HT-29 (cell line): ENCODE measurements at regions not wholly inside any gene's neighbourhood (a gene's known extent, or its start where the extent isn't known, plus 50 kb on each side); places are given as distances from the start of the nearest gene placed in this dataset.
A peak's percentile ranks its signal among the peaks of the same experiment; 100 is the strongest.
"Not testable (repeated sequence)": the region's sequence is repeated elsewhere in the genome, so short reads cannot be mapped to it uniquely, and the experiment has no call there.

Experiments used
- DNase-seq: peaks from one replicate; pipeline ENCODE4 v3.0.0-alpha.2; 2015; ENCODE audit warnings: low spot score

DNA sequence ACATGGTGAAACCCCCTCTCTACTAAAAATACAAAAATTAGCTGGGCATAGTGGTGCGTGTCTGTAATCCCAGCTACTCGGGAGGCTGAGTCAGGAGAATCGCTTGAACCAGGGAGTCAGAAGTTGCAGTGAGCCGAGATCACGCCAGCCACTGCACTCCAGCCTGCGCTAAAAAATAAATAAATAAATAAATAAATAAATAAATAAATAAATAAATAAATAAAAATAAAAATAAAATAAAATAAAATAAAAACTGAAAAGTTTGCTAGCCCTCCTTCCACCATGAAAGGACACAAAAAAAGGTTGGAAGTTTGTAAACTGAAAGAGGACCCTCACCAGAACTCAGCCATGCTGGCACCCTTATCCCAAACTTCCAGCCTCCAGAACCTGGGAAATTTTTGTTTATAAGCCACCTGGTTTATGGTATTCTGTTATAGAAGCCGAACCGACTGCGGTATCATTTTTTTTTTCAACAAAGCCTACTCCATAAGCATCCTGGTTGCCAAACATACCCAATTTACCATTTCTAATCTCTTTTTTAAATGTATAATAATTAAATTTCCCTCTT is 448.2 kb downstream of the SEMA3D start:
- no peak for DNase-seq

DNA sequence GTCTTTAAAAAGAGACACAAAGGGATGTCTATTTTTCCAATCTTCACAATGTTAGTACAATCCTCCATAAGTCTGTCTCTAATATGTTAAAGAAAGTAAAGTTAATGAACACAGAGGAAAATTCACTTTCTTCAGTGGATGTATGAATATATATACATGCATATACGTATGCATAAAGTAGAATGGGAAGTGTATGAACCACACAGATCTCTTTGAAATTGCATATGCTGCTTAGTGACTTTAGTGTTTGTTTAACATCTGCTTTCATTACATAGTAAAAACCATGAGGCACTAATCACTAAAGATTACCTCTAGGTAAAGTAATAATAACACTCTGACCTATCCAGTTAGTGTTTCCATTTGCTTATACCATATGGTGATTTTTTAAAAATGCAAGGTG is 451.2 kb downstream of the SEMA3D start:
- DNase-seq, result no peak

DNA sequence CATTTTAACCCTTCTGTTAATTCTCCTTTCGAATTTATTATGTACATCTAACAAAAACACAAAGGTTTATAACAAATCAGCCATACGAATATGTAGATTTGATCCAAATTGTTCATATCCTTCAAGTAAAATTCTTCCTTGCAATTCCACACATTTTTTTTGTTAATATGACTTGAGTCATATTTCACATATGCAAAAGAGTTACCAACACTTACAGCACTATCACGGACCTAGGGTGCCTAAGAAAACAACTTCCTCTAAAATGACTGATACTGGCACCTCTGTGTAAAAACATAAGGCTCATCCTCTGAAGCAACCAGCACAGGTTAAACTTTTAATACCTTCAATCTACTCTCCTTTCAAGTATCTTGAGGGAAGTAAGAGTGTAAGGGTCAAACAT is 451.8 kb downstream of the SEMA3D start:
- DNase-seq, result no peak

DNA sequence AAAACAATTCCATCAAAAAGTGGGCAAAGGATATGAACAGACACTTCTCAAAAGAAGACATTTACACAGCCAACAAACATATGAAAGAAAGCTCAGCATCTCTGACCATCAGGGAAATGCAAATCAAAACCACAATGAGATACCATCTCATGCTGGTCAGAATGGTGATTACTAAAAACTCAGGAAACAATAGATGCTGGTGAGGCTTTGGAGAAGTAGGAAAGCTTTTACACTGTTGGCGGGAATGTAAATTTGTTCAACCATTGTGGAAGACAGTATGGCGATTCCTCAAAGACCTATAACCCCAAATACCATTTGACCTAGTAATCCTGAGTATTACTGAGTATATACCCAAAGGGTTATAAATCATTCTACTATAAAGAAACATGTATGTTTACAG is 452.9 kb downstream of the SEMA3D start:
- not testable (repeated sequence) for DNase-seq

DNA sequence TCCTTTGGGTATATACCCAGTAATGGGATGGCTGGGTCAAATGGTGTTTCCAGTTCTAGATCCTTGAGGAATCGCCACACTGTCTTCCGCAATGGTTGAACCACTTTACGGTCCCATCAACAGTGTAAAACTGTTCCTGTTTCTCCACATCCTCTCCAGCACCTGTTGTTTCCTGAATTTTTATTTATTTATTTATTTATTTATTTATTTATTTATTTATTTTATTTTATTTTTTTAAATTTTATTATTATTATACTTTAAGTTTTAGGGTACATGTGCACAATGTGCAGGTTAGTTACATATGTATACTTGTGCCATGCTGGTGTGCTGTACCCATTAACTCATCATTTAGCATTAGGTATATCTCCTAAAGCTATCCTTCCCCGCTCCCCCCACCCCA is 456.0 kb downstream of the SEMA3D start:
- not testable (repeated sequence) for DNase-seq

DNA sequence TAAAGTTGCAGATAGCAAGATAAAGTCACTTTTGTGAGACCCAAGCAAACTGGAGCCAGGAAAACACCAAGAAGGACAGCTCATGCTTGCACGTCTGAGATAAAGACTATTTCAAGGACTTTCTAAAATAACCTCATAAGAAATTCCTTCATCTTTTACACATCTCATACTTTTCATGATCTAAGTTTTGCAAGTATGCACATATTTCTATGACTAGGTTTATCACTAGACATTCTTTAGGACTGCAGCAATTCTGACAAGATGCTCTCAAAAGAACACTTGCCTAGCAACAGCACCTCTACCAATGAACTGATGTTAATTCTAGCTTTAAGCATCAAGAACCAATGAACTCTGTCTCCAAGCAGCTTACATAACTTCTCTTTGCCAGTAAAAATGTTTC is 457.6 kb downstream of the SEMA3D start:
- no peak for DNase-seq

DNA sequence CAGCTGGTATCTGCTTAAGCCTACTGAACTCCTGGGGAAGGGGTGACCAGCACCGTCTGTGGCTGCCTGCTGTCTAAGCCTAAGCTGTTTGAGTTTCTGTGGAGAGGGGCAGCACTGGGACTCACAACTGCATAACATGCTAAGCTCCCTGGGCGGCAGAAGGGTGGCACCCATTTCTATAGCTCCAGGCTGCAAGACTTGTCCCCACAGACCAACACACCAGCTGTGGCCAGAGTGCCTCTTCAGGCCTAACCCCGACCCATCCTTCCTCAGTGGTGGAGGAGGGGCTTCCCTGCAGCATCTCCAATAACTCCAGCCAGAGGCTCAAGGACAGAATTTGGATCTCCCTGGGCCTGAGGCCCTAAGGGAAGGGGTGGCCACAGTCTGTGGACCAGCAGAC is 464.1 kb downstream of the SEMA3D start:
- no peak for DNase-seq

DNA sequence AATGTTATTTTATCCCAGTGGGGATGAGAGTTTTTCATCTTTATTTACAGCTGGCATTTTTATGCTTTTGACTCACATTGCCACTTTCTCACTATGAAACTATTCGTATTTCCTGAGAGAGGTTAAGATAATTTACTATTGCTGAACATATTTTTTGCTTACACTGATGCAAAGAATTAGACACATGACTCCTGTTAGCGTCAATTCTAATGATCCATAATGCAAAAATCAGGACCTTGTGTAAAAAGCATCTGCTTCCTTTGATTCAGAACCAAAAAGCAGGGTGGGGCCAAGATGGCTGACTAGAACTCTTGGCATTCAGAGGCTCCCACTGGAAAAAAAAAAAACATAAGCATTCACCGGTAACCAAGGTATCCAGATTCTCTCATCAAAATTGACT is 464.8 kb downstream of the SEMA3D start:
- no peak for DNase-seq

DNA sequence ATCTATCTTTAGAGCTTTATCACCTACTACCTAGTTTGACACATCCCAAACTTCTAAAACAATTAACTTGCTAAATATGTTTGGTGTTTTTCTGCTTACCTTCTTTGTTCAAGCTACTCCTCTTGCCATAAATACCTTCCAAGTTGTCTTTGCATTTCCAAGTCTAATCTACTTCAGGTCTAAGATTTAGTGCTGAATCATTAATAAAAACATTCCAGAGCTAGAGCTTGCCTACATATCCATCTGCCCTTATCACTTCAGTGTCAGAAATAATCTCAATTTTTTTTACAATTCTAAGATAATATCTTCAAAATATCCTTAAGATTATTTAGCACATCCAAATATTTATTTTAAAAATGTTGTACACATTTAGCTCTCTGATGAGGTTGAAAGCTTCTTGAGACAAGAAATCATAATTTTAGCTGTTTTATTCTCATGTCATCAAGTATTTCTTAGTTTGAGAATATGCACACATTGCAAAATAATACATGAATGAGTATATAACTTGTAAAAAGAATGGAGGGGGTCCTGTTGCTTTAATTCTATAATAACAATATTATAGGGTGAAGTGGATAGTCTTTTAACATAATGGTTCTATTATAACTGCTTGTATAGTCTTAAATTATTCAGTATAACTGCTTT is 466.3 kb downstream of the SEMA3D start:
- peak; percentile 23 for DNase-seq

DNA sequence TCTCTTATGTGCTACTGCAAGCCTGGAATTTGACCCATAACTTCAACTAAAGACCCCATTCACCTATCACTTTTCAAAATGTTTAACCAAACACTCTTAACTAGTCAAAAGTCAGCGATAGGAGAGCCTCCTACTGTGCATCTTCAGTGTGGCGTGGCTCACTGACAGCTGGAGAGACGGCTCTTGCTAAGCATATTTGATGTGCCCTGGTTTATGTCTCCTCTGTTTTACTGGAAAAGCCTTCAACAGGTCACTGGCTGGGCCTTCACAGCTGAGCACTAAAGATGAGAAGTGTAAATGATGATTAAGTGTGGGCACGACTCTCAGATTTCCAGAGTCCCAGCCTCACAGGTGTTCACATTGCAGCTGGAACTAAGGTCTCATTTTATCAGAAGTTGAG is 472.1 kb downstream of the SEMA3D start:
- no peak for DNase-seq

DNA sequence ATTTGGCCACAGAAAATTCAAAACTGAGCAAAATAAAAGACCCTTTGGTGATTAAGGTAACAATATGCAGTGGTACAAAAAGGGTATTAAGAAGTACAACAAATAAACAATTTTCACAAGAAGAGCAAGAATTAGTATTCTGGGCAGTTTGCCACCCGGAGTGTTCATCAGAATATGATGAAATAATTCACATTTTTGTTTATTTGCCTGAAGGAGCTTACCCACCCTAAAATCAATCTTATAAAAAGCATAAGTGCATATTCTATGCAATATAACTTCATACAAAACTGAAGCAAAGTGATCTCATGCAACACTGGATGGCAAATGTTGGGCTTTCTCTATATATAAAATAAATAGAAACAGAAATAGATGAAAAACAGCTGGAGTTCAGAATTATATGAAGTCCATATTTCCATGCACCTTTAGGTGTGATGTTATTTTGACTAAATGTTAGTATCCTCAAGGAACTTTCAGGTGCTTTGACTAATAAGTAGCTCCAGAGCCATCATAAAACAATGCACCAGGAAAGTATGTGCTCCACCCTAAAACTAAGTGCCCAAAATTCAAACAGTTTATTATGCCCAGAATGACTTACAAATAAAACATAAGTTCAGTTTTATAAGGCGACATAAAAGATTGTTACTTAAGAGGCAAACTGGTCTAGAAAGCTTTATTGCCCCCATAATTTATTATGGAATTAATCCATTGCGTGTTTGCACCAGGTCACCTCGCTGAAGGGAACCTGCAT is 474.3 kb downstream of the SEMA3D start:
- peak; percentile 57 for DNase-seq

DNA sequence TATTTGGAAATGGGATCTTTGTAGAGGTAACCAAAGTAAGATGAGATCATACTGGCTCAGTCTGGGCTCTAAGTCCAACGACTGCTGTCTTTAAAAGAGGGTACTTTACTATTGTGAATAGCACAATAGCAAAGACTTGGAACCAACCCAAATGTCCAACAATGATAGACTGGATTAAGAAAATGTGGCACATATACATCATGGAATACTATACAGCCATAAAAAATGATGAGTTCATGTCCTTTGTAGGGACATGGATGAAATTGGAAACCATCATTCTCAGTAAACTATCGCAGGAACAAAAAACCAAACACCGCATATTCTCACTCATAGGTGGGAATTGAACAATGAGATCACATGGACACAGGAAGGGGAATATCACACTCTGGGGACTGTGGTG is 476.3 kb downstream of the SEMA3D start:
- not testable (repeated sequence) for DNase-seq

DNA sequence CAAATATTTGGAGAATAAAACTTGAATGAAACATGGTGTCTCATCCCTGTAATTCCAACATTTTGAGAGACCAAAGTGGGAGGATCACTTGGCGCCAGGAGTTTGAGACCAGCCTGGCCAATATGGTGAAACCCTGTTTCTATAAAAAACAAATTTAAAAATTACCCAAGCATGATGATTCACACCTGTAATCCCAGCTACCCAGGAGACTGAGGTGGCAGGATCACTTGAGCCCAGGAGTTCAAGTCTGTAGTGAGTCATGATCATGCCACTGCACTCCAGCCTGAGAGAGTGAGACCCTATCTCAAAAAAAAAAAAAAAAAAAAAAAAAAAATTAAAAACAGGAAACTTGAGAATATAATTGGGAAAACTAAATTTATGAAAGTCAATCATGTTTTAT is 481.1 kb downstream of the SEMA3D start:
- no peak for DNase-seq

DNA sequence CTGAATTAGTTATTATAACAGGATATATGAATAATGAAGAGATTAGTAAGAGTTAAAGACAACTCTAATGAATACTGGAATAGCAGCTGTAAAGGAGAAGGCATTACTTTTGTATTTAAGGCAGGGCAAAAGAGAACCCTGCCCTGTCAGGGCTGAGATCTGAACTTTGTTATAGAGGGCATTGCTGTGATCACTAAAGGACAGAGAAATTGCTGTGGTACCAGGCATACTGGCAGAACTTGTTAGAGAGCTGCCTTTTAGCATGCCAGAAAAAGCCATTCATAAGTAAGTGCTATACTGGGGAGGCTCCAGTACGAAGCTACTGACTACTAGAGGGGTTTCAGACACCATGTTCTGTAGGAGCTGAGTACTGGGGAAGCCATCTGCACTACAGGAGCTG is 481.8 kb downstream of the SEMA3D start:
- DNase-seq, result no peak

DNA sequence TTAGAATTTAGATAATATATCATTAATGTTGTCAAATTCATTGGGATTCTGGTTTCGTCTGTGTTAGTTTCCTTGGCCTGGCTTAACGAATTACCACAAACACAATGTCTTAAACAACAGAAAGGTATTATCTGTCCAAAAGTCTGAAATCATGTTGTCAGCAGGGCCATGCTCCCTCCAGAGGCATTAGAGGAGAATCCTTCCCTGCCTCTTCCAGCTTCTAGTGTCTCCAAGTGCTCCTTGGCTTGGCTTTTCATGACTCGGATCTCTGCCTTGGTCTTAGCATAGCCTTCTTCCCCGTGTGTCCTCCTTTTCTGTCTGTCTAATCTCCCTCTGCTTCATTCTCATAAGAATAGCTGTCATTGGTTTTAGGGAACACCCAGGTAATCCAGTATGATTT is 482.5 kb downstream of the SEMA3D start:
- DNase-seq, result no peak

DNA sequence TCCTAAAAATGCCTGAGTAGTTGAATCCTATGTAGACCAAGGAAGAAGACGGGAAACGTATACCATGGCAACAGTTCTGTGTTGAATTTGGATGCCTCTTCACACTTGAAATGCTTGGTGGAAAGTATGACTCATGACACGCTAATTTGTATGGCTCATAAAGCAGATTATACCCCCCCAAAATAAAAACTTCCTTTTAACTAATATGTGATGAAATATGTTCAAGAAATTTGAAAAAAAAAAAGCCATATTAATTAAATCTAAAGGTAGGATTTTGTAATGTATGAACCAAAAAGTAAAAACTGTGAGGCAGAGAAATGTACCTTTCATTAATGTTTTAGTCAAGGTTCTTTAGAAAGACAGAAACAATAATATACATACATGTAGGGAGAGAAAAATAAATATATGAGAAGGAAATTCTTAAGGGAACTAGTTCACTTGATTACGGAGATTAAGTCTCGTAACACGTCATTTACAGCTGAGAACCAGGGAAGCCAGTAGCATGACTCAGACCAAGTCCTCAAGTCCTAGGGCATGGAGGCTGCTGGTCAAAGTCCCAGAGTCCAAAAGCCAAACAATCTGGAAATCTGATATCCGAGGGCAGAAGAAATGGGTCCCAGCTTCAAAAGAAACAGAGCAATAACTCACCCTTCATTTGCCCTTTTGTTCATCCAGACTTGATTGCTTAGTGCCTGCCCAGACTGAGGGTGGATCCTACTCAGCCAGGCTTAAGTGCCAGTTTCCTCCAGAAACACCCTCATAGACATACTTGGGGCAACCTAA is 485.1 kb downstream of the SEMA3D start:
- DNase-seq, result peak; percentile 66

DNA sequence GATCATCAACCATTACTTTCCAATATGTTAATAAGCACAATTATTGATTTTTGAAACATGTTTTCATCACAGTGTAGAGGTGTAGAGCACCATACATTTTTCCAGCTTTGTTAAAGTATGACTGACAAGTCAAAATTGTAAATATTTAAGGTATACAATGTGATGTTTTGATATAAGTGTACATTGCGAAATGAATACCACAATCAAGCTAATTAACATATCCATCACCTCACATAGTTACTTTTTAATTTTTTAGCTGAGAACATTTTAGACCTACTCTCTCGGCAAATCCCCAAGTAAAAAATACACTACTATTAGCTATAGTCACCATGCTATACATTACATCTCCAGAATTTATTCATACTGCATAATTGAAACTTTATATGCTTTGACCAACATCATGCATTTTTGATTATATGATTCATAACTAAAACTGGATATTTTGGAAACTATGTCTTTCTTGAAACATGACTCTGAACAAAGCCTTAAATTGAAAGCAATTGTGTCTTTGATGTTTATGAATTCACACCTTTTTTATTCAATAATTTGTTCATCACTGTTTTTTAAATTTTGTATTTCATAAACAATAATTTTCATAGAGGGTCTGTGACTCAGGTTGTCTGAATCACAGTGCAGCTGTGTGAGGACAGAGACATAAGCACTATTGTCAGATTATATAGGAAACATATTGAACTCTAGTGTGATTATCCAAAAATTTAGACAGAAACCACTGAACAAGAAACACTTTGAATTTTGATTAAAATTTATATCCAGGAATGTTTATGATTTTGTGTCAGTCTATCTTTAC is 486.1 kb downstream of the SEMA3D start:
- no peak for DNase-seq

DNA sequence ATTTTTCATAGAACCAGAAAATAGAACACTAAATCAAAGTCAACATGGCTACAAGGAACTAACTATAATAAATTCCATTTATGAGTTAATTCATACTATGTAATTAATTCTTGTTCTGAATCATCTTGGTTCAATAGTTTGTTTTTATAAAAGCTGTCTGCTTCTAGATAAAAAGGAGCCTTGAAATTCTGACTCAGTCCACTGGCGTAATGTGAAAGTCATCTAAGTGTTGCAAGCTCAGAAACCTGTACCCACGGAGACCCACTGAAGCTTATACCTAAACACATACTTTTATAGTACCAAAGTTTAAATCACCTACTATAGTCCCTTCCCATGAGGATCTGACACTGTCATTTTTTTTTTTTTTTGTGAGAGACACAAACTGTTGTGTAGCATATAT is 489.4 kb downstream of the SEMA3D start:
- no peak for DNase-seq

DNA sequence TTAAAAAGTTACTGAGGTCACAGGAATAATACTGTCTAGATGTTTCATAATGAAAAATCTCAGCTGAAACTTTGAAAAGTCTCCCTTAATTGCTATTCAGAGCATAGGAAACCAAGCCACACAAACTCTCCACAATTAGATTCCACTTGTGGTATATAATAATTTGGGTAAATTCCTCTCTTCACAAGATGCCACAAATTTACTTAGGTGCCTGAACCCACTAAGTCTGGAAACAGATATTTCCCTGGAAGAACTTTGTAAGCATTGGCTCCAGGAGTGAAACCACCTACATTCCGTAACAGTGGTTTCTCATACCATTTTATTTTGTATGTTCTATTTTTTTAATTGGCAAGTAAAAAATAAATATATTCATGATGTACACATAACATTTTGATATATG is 493.4 kb downstream of the SEMA3D start:
- no peak for DNase-seq

DNA sequence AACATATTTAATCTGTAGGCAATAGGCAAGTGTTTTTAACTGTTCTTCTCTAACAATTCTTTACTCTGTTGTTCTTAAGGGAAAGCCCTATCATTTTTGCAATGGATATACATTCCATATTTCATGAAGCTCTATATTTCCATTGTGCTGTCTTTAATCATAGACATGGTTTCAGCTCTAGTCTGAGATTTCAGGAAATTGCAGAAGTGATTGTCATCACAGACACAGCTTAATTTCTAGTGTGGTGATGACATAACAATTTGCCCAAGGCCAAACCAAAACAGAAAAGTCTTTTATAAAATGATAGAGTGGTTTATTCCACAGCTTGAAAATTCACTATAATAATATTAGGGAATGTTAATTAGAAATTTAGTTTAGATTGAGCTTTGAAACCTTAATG is 494.1 kb upstream of the SEMA3A start:
- no peak for DNase-seq

DNA sequence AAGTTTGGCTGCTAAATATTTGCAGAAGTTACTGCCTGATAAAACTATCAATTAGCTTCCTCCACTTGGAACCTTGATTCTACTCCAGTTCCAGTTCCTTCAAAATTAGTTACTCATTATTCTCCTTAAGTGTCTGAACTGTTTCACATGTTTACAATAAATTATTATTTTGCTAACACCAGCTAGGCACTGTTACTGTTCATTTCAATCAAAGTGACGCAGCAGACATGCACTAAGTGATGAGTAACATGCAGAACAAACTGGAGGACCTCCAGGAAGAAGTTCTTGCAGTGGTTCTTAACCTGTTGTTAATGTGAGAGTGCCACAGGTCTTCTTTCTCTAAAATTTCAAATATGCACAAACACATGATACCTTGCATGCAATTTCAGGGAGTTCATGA is 491.8 kb upstream of the SEMA3A start:
- DNase-seq, result no peak
